ENCODE measurements at regions not wholly inside any gene's neighbourhood (a gene's known extent, or its start where the extent isn't known, plus 50 kb on each side); places are given as distances from the start of the nearest gene placed in this dataset.

DNA sequence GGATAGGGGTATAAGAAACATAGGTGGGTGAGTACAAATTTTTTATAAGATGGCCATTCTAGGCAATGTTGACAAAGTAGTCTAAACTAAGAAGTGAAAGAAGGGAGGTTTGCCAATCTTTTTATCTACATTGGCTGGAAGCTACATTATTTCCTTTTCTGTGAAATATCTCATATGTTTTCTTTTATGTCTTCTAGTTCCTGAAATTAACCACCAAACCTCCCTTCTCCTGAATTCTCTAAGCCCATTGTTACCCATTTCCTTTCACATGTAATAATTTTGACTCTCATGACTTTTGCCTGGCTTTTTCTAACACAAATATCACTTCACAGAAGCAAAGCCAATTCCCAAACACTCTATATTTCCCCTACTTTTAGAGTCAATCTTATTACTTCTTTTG is 496.2 kb upstream of the JAG1 start:
- Histone ChIP-seq H3K27me3 (replicated peaks in 1 of 2; ENCODE audit: control insufficient read depth in 2 of 2, insufficient read depth in 2 of 2, low read length in 1 of 2) (no peaks in the 10 kb centered on the region), H3K36me3 (ENCODE audit: control insufficient read depth in 2 of 2, insufficient read depth in 2 of 2, low read length in 1 of 2) (no peaks in the 10 kb centered on the region), H3K79me2 (ENCODE audit: control insufficient read depth, insufficient read depth, low read length) (no peaks in the 10 kb centered on the region), H3K4me3 (no peak overlapping the region), H3K9me3 (replicated peaks; ENCODE audit: control insufficient read depth, insufficient read depth, low read length) (no peaks in the 10 kb centered on the region), H3K4me2 (ENCODE audit: control insufficient read depth, insufficient read depth) (no peak overlapping the region), H2AFZ (ENCODE audit: control insufficient read depth, low read depth, low read length) (no peak overlapping the region), H3K4me1 (ENCODE audit: control insufficient read depth, insufficient read depth, low read length) (no peaks in the 10 kb centered on the region), H3K27ac (ENCODE audit: control insufficient read depth, insufficient read depth) (no peak overlapping the region), H3K9ac (ENCODE audit: control insufficient read depth, insufficient read depth, low read length) (no peak overlapping the region), H4K20me1 (ENCODE audit: control insufficient read depth, insufficient read depth) (no peaks in the 10 kb centered on the region)
- POLR2A ChIA-PET: no interaction called here
- RAD21 ChIA-PET (ENCODE audit: unreplicated experiment): no interaction called here
- DNase-seq (ENCODE audit: low read depth, low spot score) (no peak), ATAC-seq (no peak), FAIRE-seq (no peak)
- BruUV-seq (replicated peaks): no TSS peak
- in situ Hi-C loops (cut with MboI) (no loop called here), intact Hi-C loops (cut with micrococcal nuclease; ENCODE audit: unreplicated experiment) (no loop called here)
- CTCF ChIA-PET: no interaction called here
- SMC1A ChIA-PET (ENCODE audit: uncharacterized antibody, unreplicated experiment): no interaction called here
- TF ChIP-seq, protein P1, sequence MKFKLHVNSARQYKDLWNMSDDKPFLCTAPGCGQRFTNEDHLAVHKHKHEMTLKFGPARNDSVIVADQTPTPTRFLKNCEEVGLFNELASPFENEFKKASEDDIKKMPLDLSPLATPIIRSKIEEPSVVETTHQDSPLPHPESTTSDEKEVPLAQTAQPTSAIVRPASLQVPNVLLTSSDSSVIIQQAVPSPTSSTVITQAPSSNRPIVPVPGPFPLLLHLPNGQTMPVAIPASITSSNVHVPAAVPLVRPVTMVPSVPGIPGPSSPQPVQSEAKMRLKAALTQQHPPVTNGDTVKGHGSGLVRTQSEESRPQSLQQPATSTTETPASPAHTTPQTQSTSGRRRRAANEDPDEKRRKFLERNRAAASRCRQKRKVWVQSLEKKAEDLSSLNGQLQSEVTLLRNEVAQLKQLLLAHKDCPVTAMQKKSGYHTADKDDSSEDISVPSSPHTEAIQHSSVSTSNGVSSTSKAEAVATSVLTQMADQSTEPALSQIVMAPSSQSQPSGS (IDR thresholded peaks at IDR 0.05; ENCODE audit: low read length): no peak
- TF ChIP-seq, protein P2, sequence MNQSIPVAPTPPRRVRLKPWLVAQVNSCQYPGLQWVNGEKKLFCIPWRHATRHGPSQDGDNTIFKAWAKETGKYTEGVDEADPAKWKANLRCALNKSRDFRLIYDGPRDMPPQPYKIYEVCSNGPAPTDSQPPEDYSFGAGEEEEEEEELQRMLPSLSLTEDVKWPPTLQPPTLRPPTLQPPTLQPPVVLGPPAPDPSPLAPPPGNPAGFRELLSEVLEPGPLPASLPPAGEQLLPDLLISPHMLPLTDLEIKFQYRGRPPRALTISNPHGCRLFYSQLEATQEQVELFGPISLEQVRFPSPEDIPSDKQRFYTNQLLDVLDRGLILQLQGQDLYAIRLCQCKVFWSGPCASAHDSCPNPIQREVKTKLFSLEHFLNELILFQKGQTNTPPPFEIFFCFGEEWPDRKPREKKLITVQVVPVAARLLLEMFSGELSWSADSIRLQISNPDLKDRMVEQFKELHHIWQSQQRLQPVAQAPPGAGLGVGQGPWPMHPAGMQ (IDR thresholded peaks at IDR 0.05; ENCODE audit: borderline replicate concordance): no peak
- TF ChIP-seq EZH2 (IDR thresholded peaks at IDR 0.05; ENCODE audit: borderline replicate concordance, control insufficient read depth, low read depth, low read length) (no peak), MTA2 (IDR thresholded peaks at IDR 0.05; ENCODE audit: low read depth) (no peak), CHD2 (IDR thresholded peaks at IDR 0.05; ENCODE audit: borderline replicate concordance, low read depth, low read length) (no peak), TBL1XR1 (IDR thresholded peaks at IDR 0.05; ENCODE audit: low read depth, low read length) (no peak), SMC3 (IDR thresholded peaks at IDR 0.05; ENCODE audit: borderline replicate concordance, low read length) (no peak), NR2F1 (conservative IDR thresholded peaks at IDR 0.05) (no peak), TARDBP (IDR thresholded peaks at IDR 0.05; ENCODE audit: borderline replicate concordance) (no peak), GABPA (IDR thresholded peaks at IDR 0.05; ENCODE audit: low read depth) (no peak), EP300 (IDR thresholded peaks at IDR 0.05; ENCODE audit: borderline replicate concordance in 1 of 2, control insufficient read depth in 1 of 2, low read depth in 2 of 2, low read length in 2 of 2) (no peak), WRNIP1 (IDR thresholded peaks at IDR 0.05; ENCODE audit: borderline replicate concordance, low read depth, low read length) (no peak), GATAD2B (conservative IDR thresholded peaks at IDR 0.05; ENCODE audit: low read depth) (no peak), ZNF274 (IDR thresholded peaks at IDR 0.05; ENCODE audit: insufficient read depth, insufficient read length) (no peak), SMARCA5 (IDR thresholded peaks at IDR 0.05) (no peak), PML (IDR thresholded peaks at IDR 0.05; ENCODE audit: low read length) (no peak), ESRRA (IDR thresholded peaks at IDR 0.05; ENCODE audit: low read length) (no peak), MEF2A (IDR thresholded peaks at IDR 0.05; ENCODE audit: insufficient read depth, low read depth, low read length) (no peak), ZNF217 (IDR thresholded peaks at IDR 0.05) (no peak), YY1 (IDR thresholded peaks at IDR 0.05; ENCODE audit: low read depth, low read length) (no peak)

All from GM12878 (cell line).